HG03432 (cell line): ENCODE measurements at regions not wholly inside any gene's neighbourhood (a gene's known extent, or its start where the extent isn't known, plus 50 kb on each side); places are given as distances from the start of the nearest gene placed in this dataset.
"Not testable (repeated sequence)": the region's sequence is repeated elsewhere in the genome, so short reads cannot be mapped to it uniquely, and the experiment has no call there.

Source experiments
- ATAC-seq: cut with Tn5 transposase; IDR thresholded peaks from one replicate; pipeline ENCODE4 v1.9.1; 2021; ENCODE audit warnings: mild to moderate bottlenecking, moderate library complexity; ENCODE audit not compliant: unreplicated experiment

DNA sequence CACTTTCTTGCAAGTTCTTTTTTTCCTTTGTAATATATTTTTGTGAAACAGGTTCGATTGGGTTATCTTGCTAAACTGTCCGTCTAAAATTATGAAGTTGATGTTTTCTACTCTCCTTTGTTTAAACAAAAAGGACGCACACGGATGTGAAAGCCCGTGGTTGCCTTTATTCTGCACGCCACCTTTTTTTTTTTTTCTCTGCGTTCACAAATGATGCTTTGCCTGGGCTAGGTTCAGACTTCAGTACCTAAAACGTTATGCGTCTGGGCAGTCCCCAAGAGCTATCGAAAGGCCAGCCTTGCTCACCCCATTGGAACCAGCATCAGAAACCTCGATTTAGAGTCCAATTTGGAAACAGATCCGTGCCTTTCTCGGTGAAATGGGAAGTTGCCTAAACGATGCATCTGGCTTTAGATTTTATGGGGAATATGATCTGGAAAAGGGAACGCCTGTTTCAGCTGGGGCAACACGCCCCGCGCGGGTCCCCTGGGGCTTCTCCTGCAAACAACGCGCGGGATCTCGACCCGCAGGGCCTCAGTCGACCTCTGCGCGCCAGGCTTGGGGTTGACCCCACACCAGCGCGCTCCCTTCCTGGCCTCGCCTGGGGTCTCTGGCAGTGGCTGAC, 113.9 kb downstream of the KCNRG start:
- no peak for ATAC-seq

DNA sequence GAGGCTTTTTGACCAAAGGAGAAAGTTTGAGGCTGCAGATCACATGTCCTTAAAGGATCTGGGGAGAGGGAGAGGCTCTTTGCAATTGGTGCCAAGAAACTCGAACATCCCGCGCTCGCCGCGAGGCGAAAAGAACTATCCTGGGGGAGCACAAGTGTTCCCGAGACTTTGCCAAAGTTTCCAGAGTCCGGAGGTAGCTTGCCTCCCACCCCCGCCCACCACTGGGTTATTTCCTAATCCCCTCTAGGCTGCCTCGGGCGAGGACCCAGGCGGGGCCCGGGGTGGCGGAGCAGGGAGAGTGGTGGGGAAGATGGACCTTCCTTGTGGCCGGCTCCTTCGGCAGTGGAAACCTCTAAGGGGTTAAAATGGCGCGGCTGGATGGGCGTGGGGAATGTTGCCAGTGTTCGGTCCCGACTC, 114.5 kb downstream of the KCNRG start:
- no peak for ATAC-seq

DNA sequence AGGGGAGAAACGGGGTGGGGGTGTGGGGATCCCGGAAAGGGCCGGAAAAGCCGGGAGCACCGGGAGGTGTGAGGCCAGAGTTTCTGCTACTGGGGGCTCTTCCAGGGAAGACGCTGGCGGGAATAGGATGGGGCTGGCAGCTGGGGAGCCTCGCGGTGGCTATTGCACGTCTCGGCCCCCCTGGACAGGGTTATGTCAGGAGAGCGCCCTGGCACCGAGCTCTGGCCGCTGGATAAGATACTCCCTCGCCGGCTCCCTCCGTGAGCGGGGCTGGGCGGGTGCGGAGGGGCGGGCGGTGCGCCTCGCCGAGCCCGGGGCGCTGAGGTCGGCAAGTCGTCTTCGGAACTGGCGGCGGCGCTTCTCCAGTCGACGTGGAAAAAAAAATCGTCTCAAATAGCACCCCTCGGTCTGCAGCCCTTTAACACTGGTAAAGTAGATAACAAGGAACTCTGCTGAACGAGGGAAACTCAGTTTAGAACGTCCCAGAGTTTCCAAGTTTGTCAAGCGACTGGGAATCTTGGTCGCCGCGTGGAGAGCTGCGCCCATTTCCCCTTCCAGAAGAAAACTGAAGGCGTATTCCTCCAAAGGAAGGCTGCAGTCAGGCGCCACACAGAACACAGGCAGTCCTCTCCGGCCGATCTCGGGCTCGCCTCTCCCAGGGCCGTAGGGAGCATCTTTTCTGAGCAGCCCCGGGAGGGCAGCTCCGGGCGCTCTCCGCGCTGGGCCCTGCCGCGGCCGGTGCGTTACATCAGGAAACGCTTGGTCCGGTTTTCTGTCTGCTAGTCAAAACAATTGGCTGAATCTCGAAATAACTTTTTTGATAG, 115.1 kb downstream of the KCNRG start:
- ATAC-seq: peak; percentile 23

DNA sequence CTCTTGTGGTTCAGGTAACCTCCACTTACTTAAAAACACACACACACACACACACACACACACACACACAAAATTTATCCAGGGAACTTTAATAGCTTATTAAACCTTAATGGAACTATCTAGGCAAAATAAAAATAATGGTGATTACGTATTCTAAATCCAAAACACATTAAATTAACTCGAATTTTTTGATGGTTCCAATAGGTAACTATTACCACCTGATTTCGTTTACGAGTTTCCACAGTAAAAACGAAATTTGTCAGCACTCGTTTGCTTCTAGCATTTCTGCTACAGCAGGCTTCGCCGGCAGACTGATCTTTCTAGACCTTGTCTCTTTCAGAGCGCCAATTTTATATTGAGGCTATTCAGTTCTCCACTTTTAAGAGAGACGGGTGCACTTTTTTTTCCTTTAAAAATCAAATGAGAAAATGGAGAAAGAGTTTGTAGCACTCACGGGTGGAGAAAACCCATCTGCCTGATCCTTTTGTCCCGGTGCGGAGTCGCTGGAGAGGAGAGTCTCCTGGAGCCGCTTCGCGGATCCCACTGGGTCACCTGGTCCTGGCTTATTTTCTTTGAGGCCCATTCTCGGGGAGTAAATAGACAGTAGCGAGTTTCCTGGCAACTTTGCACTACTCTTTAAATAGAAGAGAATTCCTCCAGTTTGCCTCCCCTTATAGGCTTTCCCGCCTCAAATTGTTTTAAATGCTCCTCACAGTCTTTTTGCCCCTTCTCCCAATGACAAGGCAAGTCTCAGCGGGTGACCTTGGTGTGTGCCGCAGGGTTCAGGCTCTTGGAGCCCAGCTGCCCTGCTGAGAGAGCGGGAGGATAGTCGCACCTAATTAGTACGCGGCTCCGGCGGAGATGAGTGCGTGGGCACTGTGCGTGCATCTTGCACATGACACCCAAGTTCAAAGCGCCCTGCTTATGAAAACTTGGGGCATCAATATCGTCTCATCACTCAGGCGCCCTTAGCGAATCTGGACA, 117.0 kb downstream of the KCNRG start:
- ATAC-seq: no peak

GRCh38 chr13:50132904-50133357, 117.7 kb downstream of the KCNRG start:
- ATAC-seq: no peak

DNA sequence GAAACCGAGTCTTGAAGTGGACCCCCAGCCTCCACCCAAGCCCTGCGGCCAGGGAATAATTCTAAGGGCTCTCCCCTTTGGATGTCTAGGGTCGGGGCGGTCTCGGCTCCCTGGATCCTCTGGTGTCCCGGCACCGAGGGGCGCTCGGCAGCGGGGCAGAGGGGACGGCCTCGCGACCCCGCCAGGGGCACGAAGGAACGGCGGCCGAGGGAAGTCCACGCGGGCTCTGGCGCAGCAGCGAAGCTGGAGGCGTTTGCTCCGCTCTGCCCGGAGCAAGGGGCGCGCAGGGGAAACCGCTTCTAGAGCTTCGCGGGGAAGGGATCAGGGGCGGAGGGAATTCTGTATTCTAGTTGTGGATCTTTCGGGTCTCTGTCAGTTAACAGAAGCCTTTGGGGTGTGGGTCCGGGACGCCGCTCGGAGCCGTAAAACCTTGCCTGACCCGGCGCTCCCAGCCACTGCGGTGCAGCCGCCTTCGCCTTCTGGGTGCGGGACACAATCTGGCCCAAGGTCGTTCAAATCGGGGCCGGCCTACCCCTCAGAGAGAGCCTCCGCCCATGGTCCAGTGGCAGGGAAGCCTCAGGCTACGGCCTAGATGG, 118.2 kb downstream of the KCNRG start:
- no peak for ATAC-seq

- ATAC-seq: no peak
Observed at GRCh38 chr13:50136226-50136625, 121.0 kb downstream of the KCNRG start.

DNA sequence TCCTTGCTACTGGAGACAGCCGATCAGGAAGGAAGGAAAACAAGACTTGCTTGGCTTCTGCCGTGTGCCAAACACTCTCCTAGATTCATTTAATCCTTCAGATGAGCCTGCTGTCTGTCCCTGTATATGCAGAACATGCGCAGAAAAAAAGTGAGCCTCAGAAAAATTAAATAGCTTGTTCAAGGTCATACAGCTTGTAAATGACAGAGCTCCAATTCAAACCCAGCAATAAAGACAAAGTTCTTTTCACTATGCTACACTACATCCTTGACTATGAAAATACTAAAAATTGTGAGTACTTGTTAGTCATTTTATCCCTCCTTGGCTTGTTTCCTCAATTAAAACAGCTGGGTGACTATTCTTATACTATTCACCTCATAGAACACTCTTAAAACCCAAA, 121.4 kb downstream of the KCNRG start:
- no peak for ATAC-seq

DNA sequence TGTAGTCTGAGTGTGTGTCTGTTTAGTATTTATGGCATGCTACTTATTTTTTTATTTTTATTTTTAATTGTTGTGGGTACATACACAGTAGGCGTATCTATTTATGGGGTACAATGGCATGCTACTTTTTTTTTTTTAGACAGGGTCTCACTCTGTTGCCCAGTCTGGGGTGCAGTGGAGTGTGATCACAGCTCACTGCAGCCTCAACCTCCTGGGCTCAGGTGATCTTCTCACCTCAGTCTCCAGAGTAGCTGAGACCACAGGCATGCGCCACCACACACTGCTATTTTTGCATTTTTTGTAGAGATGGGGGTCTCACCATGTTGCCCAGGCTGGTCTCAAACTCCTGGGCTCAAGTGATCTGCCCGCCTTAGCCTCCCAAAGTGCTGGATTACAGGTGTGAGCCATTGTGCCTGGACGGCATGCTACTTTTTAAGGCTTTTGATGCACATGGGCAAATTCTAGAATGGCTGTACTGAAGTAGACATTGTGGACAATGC, 124.2 kb downstream of the KCNRG start:
- ATAC-seq: not testable (repeated sequence)

GRCh38 chr13:50140153-50140552, 124.9 kb downstream of the KCNRG start:
- ATAC-seq: no peak

DNA sequence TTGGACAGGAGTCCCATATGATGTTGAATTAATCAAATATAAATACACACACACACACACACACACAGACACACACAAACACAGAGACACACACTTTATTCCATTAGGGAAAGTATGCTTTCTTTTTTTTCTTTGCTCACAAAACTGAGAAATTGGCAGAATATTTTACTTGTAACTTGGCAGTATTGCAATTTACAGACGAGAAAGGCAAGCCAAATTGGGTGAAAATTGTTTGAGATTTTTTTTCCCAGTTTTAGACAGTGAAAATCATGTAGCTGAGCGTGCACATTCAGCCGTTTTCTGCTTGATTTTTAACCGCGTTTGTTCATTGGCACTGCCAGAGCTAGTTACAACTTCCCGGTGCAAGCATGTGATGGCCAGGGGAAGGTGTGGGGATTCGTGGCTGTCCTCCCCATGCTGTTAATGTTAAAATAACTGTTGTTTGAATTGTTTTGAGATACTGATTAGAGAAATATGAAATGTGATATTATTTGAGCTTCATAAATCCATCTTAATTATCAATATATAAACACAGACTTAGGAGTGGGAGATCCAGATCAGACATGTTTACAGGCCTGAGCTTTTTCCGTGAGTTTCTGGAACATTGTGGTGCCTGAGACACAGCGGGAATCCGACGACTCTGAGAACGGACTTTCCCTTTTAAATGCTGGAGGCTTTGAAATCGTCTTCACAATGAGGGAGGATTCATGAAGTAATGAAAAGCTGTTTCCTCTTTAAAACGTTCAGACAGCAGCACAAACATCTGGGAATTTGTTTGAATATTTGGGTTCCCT, 125.5 kb downstream of the KCNRG start:
- no peak for ATAC-seq

GRCh38 chr13:50141375-50141975, 126.2 kb downstream of the KCNRG start:
- ATAC-seq: no peak

GRCh38 chr13:50144246-50145160, 129.3 kb downstream of the KCNRG start:
- ATAC-seq: no peak

- no peak for ATAC-seq
Observed at GRCh38 chr13:50149214-50149613, 134.0 kb downstream of the KCNRG start.

GRCh38 chr13:50149932-50150331, 134.7 kb downstream of the KCNRG start:
- ATAC-seq: no peak

DNA sequence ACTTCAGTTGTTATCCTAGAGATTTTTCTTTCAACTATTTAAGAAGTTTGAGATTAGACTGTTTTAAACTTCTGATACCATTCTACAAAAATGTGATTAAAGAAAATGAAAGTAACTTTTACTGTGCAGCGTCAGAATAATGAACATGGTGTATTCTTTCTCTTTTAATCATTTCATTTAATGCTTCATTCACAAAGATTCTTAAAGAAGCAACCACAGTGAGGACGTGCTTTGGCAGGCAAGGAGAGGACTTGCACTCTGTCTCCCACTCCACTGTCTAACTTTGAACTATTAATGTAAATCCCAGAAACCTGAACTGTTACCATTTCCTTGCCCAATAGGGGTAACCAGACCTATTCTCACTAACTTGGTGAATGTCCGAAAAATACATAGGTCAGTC, 137.0 kb downstream of the KCNRG start:
- ATAC-seq: no peak

DNA sequence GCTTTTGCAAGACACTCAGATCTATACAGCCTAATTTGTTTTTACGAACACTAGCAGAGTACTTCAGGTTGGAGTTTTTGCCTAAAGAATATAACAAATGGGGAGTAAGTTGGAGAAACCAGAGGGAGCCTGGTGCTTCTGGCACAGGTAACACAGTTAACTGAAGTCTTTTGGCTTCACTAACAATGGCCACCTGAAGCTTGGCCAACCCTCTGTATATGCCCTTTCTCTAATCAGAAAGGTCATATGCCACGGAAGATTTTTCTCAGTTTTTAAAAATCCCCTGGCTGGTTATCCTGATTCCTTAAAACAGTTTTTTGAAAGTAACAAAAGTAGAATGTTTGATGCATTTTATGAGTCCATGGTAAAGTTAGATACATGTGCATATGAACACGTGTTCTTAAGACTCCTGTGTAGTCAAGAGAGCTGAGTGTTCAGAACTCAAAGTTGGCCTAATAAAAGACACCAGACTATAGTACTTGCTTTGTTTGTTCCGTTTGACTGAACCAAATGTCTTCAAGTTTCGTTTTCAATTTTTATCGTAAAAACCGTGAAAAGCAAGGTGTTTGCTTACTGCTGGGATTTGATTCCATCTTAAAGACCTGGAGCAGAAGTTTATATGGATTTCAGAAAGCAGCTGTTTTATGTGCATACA, 137.5 kb downstream of the KCNRG start:
- no peak for ATAC-seq

- ATAC-seq: no peak
Observed at GRCh38 chr13:50153401-50153800, 138.2 kb downstream of the KCNRG start.
